HFF-Myc (cell line): ENCODE measurements at regions not wholly inside any gene's neighbourhood (a gene's known extent, or its start where the extent isn't known, plus 50 kb on each side); places are given as distances from the start of the nearest gene placed in this dataset.

Experiments used
- DNase-seq: peaks from one replicate; pipeline ENCODE4 v3.0.0-alpha.2; 2011; ENCODE audit warnings: low read depth; ENCODE audit errors: extremely low read depth
- H3K4me3 ChIP-seq: replicated peaks from 2 replicates; pipeline ENCODE4 v1.5.1; 2011; ENCODE audit warnings: low read depth, mild to moderate bottlenecking, control low read depth, low read length
- TF ChIP-seq, protein P1 (sequence below): IDR thresholded peaks from 2 replicates; pipeline ENCODE4 v1.5.1; 2012; ENCODE audit warnings: mild to moderate bottlenecking, low read depth, low read length, control low read depth; ENCODE audit errors: missing control alignments

DNA sequence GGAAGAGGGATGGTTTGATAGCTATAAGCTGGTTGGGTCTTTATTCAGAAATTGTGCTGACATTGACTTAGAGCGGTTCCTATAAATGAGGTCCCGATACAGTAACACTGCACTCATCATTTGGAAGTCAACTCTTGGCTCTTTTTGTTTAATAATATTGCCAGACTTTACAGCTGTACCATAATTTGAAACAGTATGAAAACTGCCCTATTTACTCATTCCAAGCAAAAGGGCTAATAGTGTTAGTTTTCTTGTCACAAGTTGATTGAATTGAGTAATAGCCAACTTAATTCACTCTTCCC lies 128.4 kb upstream of the LIMCH1 start:
- TF ChIP-seq, protein P1, sequence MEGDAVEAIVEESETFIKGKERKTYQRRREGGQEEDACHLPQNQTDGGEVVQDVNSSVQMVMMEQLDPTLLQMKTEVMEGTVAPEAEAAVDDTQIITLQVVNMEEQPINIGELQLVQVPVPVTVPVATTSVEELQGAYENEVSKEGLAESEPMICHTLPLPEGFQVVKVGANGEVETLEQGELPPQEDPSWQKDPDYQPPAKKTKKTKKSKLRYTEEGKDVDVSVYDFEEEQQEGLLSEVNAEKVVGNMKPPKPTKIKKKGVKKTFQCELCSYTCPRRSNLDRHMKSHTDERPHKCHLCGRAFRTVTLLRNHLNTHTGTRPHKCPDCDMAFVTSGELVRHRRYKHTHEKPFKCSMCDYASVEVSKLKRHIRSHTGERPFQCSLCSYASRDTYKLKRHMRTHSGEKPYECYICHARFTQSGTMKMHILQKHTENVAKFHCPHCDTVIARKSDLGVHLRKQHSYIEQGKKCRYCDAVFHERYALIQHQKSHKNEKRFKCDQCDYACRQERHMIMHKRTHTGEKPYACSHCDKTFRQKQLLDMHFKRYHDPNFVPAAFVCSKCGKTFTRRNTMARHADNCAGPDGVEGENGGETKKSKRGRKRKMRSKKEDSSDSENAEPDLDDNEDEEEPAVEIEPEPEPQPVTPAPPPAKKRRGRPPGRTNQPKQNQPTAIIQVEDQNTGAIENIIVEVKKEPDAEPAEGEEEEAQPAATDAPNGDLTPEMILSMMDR: no peak
- DNase-seq: no peak
- no peak overlapping the region for H3K4me3 ChIP-seq

DNA sequence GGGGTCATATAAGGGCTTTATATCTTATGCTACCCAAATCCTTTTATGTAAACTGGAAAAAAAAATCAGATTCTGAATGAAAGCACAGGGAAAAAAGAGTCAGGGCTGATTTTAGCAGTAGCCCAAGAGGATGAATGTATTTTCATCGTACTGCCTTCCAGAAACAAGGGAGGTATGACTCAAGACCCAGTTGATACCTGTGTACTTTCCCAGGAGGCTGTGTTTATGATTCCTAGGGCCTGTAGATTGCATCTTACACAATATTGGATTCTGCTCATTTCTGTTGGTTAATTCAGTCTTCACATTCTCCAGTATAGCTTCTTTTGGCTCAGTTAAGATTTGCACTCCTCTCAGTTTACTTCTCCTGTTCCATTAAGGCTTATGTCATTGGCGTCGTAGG lies 127.9 kb upstream of the LIMCH1 start:
- H3K4me3 ChIP-seq: no peak overlapping the region
- TF ChIP-seq, protein P1: no peak
- no peak for DNase-seq

DNA sequence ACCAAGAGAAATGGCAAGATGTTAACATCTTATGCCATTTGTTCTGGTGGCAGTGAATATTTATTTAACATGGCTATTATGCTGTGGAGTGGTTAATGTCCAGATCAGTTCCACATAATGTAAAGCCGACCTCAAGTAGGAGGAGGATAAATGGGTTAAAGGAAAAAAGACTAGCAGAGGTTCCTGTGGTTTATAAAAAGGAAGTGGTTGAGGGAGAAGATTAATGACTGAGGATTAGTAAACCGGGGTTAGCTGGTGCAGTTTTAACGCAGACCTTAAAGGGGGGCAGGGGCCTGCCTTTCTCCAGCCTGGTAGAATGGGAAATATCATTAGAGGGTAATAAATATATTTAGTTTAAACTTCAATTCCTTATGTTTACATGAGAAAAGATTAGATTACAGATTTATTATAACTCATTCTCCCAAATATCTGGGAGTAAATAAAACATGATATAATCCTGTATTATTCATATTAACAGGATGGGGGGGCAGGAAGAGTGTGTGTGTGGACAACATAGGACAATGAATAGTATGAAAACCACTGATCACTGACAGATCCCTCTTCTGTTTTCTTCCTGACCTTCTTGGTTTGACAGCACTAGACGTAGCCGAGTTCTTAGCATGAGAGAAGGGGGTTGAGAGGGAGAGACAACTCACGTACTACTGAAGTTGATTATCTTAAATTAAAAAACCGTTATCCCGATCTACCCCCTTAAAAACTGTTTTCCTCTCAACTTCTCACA lies 124.1 kb upstream of the LIMCH1 start:
- TF ChIP-seq, protein P1: no peak
- no peak overlapping the region for H3K4me3 ChIP-seq
- no peak for DNase-seq

DNA sequence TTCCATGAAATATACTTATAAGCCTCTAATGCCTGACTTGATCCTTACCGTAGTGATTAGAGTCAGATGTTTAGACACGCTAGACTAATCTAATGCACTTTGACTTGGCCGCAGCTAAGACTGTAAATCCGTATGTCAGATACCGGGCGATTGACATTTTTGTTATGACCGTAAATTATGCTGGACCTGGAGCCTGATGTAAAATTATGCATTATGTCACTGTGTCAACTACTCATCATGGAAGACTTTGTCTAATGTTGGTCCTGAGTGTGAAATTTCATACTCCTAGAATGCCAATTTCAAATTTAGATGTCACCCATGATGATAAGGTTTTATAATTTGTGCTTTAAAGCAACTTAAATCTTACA lies 123.6 kb upstream of the LIMCH1 start:
- no peak overlapping the region for H3K4me3 ChIP-seq
- TF ChIP-seq, protein P1: no peak
- DNase-seq: no peak

DNA sequence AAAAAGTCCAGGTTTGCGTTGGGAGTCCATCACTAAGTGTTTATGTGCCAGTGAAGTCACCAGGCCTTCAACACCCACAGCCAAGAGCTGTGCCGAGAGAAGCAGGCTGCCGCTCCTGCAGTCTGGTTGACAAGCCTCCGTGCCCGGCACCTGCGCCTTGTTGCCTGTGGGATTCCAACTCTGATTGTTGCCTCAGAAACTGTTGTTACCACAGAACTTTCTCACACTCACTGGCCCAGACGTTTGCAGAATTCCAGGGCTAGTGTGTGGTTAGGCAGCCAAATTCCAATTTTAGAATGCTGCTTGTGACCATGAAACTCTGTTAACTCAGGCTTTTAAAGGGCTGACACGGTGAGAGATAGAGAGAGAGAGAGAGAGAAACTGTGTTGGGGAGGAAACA lies 119.5 kb upstream of the LIMCH1 start:
- H3K4me3 ChIP-seq: no peak overlapping the region
- TF ChIP-seq, protein P1: no peak
- DNase-seq: no peak

DNA sequence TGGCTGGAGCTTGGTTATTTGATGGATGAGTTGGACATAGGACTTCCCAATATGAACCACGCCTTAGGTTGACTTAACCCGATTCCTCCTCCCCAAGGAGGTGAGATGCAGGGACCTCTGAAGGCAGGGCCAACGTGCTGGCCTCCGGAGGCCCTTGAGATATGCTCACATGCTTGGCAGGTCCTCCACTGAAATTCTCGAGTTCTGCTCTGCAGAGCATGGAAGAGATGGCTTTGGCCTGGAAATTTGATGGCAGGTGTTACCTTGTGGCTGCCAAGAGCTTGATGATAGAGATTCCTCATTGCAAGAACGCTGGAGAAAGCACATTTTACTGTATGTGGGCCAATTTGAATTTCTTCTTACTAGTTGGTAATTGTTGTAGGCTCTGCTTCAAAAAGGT lies 117.4 kb upstream of the LIMCH1 start:
- TF ChIP-seq, protein P1: no peak
- no peak for DNase-seq
- H3K4me3 ChIP-seq: no peak overlapping the region

DNA sequence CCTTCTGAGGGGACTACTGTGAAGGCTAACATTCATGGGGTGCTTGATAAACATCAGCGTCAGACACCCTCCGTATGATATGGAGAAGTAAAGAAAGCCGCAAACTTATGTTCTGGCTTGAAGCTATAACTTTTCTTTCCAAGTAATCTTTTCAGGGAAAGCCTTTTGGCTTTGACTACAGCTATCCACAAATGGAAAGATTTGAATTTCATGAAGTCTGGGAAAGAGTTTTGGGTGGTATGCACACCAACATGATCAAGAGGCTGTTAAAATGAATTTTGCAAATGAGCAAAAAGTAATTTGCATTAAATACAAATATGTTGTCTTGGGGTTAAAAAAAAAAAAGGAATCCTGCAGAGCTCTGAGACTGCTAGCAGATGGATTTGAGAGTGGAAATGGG lies 114.8 kb upstream of the LIMCH1 start:
- no peak overlapping the region for H3K4me3 ChIP-seq
- DNase-seq: no peak
- TF ChIP-seq, protein P1: no peak
